HuH-7 (cell line): ENCODE measurements at regions not wholly inside any gene's neighbourhood (a gene's known extent, or its start where the extent isn't known, plus 50 kb on each side); places are given as distances from the start of the nearest gene placed in this dataset.

Source experiments
- DNase-seq: peaks from one replicate; pipeline ENCODE4 v3.0.0; 2011; ENCODE audit warnings: low spot score

DNA sequence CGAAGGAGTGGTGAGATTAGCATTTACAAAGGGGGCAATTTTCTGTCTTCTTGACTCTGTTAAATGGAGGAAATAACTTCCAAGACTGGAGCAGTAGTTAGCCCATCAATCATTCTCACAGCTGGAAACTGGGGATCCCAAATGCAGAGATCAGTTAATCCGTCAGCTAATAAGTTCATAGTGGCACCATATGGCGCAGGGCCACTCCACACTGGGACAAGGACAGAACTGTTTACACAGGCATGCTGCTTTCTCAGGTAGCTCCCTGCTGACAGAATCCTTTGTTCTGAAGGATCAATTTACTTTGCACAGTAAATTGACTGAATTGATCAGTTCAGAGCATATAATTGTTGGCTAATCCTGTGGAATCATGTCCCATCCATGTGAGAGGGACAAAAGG lies 395.7 kb downstream of the TMEM161B start:
- DNase-seq, result no peak

GRCh38 chr5:87868792-87869191 lies 399.9 kb downstream of the TMEM161B start:
- no peak for DNase-seq

DNA sequence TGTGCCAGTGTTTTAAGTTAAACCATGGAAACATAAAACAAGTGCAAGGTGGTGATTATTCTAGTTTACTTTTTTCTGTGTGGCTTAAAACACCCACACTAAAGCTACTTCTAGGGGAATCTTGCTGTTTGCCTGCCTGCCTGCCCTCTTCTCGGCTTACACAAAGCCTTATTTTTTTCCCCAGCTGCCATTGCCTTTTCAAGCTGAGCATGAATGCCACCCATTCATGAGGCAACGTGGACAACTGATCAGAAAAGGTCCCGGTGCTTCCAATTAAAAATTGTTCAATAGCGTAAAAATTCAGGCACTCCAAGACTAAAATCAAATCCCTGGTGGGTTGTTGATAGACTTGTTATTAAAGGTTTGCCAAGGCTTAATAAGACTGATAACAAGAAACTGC lies 401.4 kb downstream of the TMEM161B start:
- DNase-seq, result no peak

- DNase-seq, result no peak
These were observed 415.1 kb downstream of the TMEM161B start for GRCh38 chr5:87853541-87853940.

DNA sequence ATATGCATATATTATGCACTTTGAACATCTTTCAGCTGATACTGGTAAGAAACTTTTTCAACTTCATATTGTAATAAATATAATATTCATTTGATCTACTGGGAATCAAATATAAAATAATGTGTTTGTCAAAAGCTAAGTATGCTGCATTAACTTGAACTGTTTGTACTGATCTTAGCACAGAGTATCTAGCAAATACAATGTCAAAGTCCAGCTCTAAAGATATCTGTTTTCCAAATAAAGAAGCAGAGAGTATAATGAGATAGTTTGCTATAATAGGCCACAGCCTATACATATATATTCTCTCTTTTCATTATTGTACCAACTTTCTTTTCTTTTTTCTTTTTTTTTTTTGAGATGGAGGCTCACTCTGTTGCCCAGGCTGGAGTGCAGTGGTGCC lies 417.0 kb downstream of the TMEM161B start:
- DNase-seq, result no peak

DNA sequence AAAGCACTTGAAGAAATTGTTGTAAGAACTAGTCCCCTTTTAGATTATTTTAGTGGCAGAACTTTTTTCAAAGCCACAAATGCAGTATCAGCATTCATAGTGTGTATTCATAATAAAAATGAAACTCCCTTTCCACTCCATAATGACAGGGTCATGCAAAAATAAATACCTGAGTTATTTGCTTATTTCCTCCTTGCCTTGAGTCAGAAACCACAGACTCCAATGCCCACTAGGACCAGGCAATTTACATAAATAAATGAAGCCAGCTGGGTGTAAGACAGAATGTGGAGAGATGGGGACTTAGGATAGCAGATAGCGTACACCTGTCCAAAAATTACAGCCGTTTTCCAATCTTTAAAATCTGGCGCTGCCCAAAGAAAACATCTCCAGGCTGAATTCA lies 417.8 kb downstream of the TMEM161B start:
- no peak for DNase-seq

- DNase-seq, result no peak
These were observed 422.9 kb downstream of the TMEM161B start for GRCh38 chr5:87845734-87846133.

- DNase-seq, result no peak
These were observed 423.8 kb downstream of the TMEM161B start for GRCh38 chr5:87844866-87845265.

- no peak for DNase-seq
These were observed 424.2 kb downstream of the TMEM161B start for GRCh38 chr5:87844449-87844848.

DNA sequence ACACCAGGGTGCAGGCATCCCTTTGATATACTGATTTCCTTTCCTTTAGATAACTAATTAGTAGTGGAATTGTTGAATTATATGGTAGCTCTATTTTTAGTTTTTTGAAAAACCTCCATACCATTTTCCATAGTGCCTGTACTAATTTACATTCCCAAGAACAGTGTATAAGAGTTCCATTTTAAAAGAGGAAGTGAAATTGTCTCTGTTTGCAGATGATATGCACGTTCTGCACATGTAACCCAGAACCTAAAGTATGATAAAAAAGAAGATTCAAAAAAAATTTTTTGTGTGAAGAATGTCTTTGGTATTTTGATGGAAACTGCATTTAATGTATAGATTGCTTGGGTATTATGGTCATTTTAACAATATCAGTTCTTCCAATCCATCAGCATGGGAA lies 424.0 kb upstream of the CCNH start:
- DNase-seq, result no peak

DNA sequence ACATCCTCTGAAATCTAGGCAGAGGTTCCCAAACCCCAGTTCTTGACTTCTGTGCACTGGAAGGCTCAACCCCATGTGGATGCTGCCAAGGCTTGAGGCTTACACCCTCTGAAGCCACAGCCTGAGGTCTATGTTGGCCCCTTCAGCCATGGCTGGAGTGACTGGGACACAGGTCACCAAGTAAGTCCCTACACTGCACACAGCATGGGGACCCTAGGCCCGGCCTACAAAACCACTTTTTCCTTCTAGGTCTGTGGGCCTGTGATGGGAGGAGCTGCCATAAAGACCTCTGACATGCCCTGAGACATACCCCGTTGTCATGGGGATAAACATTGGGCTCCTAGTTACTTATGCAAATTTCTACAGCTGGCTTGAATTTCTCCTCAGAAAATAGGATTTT lies 418.8 kb upstream of the CCNH start:
- DNase-seq, result no peak

- DNase-seq, result peak; percentile 8
These were observed 416.5 kb upstream of the CCNH start for GRCh38 chr5:87829217-87829551.

DNA sequence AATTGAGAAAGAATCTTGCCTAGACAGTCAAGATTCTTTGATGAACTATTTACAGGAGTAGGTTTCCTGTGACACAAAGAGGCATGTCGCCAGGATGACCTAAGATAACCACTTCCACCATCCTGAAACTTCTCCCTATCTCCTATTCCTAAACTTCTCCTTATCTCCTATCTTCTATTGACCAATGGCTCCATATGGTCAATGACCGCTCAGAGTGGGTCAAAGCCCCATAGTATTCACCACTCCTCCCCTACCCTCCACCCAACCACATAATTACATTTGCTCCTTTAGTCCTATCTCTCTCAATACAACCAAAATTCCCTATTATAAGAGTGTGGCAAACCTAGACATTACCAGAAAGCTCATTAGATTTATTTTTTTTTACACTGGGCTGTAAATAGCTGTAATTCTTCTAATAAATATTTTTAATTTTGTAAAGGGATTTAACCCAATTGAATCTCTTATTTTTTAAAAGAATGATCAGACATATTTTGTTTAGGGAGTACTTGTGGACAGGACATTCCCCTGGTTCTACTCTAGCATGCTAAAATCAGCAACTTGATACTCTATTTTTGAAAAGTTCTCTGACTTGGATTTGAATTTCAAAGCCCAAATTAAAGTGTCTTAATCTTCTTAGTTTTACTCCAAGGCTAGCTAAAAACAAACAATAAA lies 416.0 kb upstream of the CCNH start:
- no peak for DNase-seq

DNA sequence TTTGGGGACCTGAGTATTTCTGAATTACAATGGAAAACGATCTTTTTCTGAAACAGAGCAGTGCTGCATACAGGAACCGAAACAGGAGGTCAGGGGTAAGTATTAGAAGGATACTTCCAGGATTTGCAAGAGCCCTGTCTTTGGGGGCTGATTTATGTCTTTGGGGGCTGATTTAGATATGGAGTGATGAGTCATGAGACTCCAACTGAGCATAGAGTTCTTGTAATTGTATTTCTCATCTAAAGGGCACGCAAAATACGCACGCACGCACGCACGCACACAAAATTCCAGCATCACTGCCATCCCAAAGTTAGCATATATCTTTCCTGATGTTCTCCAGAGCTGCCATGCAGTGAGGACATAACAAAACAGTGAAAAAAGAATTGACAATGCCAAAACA lies 414.8 kb upstream of the CCNH start:
- DNase-seq, result no peak

GRCh38 chr5:87826507-87826906 lies 413.8 kb upstream of the CCNH start:
- DNase-seq, result no peak

DNA sequence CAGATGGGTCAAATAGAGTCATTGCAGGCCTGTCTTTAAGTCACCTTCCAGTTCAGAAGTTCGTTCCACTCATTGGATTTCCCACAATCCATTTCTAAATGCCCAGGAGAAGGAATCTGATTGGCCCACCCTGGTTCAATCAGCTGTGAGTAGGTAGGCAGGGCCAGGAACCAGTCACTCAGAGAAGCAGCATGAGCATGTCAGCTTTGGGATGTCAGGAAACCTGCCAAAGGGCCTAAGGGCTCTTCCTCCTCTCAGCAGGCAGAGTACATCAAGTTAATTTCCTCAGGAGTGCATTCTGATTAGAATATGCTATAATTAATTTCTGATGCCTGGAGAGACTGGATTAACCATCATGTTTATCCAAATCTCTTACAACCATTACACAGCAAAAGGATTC lies 412.9 kb upstream of the CCNH start:
- no peak for DNase-seq

- no peak for DNase-seq
These were observed 395.1 kb upstream of the CCNH start for GRCh38 chr5:87807783-87808182.

- no peak for DNase-seq
These were observed 390.6 kb upstream of the CCNH start for GRCh38 chr5:87803352-87803751.

- no peak for DNase-seq
These were observed 379.1 kb upstream of the CCNH start for GRCh38 chr5:87791869-87792268.

GRCh38 chr5:87788416-87788815 lies 375.7 kb upstream of the CCNH start:
- DNase-seq, result no peak

DNA sequence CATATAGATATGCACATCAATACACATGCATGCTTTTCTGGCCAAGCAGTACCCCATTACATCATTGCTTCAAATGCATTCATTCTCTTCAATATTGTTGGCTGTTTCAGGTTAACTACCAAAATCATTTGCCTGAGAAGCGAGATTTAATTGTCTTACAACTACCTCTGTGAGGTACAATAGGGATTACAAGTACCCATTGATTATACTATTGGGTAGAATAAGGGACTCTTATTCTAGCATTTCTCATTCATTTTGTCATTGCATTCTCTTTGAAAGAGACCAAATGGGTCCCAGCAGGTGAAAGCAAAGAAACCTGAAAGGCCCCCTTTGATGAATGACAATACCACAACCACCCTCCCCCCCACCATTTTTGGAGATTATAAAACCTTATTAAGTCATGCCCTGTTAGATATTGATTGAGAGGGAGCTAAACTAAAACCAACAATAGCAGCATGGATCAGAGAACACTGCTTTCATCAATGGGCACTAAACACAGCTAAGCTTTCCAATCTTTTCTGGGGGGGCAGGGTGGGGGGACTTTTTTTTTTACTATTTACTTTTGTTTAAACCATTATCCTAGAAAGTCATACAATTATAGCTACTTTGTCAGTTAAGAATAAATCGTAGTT lies 375.0 kb upstream of the CCNH start:
- DNase-seq, result no peak

DNA sequence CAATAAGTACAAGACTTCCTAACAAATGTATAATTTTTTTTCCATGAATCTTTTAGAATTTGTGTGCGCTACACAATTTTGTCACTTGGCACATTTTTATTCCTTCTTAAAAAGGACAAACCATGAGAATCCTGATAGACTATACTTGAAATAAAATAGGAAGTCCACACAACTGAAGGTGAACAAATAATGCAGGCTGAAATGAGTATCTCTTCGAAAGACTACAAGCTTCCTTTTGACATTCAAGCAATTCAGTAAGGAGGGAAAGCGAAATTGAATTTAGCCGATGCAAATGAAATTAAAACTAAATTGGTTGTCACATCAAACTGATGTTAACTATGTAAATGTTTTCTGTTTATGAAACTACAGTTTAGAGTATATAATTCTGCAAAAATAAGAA lies 374.4 kb upstream of the CCNH start:
- DNase-seq, result no peak

- DNase-seq, result no peak
These were observed 373.7 kb upstream of the CCNH start for GRCh38 chr5:87786471-87786870.

- no peak for DNase-seq
These were observed 373.0 kb upstream of the CCNH start for GRCh38 chr5:87785554-87786335.
